ENCODE measurements at regions not wholly inside any gene's neighbourhood (a gene's known extent, or its start where the extent isn't known, plus 50 kb on each side); places are given as distances from the start of the nearest gene placed in this dataset.

- TF ChIP-seq CTCF (IDR thresholded peaks at IDR 0.05; ENCODE audit: insufficient read depth, low read length, poor library complexity, severe bottlenecking) (no peak), EZH2phosphoT487 (conservative IDR thresholded peaks at IDR 0.05; ENCODE audit: low read length) (no peak)
Observed at GRCh38 chr3:187447737-187448136, 79.6 kb downstream of the RTP4 start.

All from SU-DHL-6 (cell line).